PFSK-1 (cell line): ENCODE measurements at regions not wholly inside any gene's neighbourhood (a gene's known extent, or its start where the extent isn't known, plus 50 kb on each side); places are given as distances from the start of the nearest gene placed in this dataset.

Source experiments
- FOXP2 ChIP-seq: optimal IDR thresholded peaks from 2 replicates; pipeline ENCODE3; 2011; ENCODE audit warnings: borderline replicate concordance, control low read depth, inconsistent platforms; ENCODE audit not compliant: insufficient read depth; ENCODE audit errors: extremely low read length, extremely low read depth
- TAF1 ChIP-seq: IDR thresholded peaks from 2 replicates; pipeline ENCODE4 v1.6.1; 2012; ENCODE audit warnings: low read length, control low read depth, borderline replicate concordance; ENCODE audit not compliant: insufficient read depth

- no peak for TF ChIP-seq TAF1
- TF ChIP-seq FOXP2: no peak
These were observed 1019.0 kb downstream of the NR2F1-AS1 start for GRCh38 chr5:92562065-92562464.
